ENCODE measurements at regions not wholly inside any gene's neighbourhood (a gene's known extent, or its start where the extent isn't known, plus 50 kb on each side); places are given as distances from the start of the nearest gene placed in this dataset.

DNA sequence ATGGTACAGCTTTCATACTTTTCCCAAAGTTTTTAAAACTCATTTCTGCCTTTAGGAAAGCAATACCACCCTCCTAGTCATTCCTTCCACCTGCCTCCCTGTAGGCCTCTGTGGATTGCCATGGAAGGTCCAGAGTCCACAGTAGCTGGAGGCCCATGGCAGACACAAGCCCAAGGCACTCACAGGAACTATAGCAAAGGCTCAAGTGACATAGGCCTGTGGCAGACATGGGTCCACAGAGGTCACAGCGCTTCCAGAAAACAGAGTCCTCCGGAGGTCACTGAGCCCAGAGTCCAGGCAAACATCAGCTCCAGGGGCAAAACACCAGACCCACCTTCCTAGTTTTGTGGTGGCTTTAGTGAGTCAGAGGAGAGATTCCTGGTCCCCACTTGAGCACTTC is 147.6 kb upstream of the ATP6AP2 start:
- no peak for TF ChIP-seq CTCF (IDR thresholded peaks at IDR 0.05; ENCODE audit: insufficient read depth, low read length)
- no peak for TF ChIP-seq SPI1 (IDR thresholded peaks at IDR 0.05; ENCODE audit: borderline replicate concordance, low read depth)
